ENCODE measurements at regions not wholly inside any gene's neighbourhood (a gene's known extent, or its start where the extent isn't known, plus 50 kb on each side); places are given as distances from the start of the nearest gene placed in this dataset.

GRCh38 chr2:4515871-4516761, 812.7 kb downstream of the DCDC2C start:
- DNase-seq = no peak

DNA sequence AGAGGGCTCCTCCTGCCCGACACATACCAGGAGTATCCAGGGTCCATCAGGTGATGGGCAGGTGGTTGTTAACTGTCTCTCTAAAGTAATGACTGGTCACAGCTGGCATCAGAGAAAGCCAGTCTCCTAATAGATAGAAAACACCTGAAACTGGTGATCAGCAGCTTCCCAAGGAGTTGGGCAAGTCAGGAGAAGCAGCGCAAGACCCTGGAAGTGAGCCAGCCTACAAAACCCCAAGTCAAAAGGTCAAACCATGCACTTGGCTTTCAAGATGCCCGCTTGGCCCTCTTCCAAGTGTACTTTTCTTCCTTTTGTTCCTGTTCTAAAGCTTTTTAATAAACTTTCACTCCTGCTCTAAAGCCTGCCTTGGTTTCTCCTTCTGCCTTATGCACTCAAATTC, 815.2 kb downstream of the DCDC2C start:
- peak; percentile 5 for DNase-seq

DNA sequence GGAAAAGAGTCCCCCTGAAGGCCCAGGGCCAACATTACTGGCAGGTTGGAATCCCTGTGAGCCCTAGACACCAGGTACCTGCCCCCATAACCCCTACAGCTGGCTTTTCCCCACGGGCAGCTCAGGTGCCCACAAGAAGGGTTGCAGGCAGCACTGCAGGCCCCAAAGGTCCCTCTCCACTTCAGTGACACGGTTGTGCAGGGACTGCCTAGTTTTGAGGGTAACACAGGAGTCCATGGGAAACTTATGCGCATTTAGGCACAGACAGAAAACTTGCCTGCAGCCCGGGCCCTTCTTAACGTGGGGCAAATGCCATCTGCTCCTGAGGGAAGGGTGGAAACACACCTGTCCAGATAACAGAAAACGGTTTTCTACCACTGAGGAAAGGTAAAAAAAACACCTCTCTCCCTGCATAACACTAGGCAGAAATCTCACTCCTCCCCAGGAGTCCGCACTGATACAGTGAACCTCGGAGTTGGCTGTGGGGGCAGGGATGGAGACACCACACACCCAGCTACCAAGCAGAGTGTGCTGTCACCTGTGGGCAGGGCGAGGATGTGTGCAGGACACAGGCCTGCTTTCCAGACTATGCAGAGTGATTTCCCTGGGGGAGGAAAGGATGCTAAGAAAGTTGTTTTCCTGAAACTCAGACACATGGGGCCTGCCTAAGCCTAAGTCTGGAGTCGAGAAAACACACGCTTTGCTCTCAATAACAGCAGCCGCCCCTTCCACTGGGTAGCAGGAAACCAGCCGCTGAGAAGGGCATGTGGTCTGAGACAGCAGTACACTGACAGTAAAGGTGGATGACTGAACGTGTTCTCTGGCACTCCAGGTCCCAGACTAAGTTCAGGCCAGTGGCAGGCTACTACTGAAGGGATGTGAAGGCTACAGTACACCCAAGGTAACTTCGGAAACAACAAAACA, 819.4 kb downstream of the DCDC2C start:
- no peak for DNase-seq

- DNase-seq = no peak
Measured at GRCh38 chr2:4527416-4527815, 824.0 kb downstream of the DCDC2C start.

GRCh38 chr2:4528246-4528645, 824.9 kb downstream of the DCDC2C start:
- no peak for DNase-seq

- DNase-seq = peak; percentile 5
Measured at GRCh38 chr2:4528773-4529172, 825.4 kb downstream of the DCDC2C start.

DNA sequence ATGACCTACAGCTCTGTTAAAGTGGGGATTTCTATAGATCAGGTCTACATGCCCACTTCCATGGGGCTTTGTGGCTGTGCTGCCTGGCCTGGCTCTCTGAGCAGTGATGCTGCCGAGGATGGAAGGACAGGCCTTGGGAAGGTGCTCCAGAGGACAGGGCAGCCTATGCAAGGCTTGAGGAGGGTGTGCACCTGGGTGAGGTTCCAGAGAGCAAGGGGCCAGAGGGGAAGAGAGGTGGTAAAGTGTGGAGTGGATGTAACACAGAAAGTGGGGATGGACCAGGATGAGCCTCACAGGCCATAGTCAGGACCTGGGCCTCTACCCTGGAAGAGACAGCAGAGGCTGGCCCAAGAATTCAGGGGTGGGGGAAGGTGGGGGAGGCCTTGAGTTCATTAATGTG, 826.4 kb downstream of the DCDC2C start:
- no peak for DNase-seq

- no peak for DNase-seq
Measured at GRCh38 chr2:4530231-4530630, 826.9 kb downstream of the DCDC2C start.

DNA sequence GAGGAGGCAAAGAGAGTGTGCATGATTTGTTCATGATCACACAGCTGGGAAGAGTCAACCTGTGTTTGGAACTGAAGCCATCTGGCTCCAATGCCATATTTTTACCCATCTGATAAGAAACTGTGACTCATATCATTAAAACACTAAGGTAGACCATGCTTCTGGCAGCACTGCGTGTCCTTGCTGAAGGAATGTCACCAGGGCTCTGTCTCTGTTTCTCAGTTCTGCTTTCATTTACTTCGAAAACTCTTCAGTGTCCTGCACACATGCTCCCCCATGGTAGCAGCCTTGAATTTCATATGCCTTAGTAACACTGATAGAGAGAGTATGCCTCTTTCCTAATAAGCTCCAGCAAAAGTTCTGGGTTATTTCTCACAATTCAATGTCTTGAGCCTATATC, 830.4 kb downstream of the DCDC2C start:
- DNase-seq = peak; percentile 4

- DNase-seq = no peak
Measured at GRCh38 chr2:4539121-4539520, 835.7 kb downstream of the DCDC2C start.

DNA sequence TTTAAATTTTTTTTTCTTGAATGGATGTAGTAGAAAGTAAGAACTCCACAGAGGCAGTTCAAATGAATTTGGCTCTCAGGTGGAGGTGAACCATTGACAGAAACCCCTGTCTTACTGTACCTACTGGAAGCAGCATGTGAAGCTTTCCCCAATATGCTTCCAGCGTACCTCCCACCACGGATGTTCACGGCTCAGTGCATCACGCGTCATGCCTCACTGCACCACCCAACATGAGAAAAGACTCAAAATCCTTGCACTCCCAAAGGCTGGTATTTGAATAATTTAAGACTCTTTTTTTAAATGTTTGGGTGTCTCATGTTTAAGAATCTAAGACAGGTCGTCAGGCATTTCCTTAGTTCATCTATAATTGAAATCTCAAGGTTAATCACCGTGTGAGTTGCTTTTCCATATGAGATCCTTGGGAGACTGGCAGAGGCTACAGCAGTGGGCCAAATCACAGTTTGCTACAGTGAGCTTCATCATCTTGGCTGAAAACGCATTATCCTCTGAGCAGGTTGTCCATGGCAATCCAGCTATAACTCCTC, 846.4 kb downstream of the DCDC2C start:
- DNase-seq = no peak

- no peak for DNase-seq
Measured at GRCh38 chr2:4551691-4552474, 848.5 kb downstream of the DCDC2C start.

DNA sequence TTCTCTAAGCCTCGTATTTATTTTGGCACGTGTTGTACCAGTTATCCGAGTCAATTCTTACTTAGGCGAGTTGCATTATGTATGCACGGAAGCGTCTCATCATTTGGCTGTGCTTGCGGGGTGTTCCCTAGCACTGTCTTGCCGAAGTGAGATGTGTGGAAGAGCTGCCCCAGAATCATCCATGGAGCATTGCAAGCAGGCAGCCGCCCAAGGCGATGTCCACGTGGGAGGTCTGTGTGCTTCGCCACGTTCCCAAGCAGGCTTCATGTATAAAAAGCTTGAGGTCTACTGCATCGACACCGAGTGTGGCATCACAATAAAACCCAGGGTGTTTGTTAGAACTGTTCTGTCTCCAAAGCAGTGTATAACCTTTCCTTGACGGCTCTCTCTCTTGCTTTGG, 849.9 kb downstream of the DCDC2C start:
- no peak for DNase-seq

GRCh38 chr2:4556135-4556896, 852.9 kb downstream of the DCDC2C start:
- DNase-seq = no peak

- DNase-seq = no peak
Measured at GRCh38 chr2:4561196-4561595, 857.8 kb downstream of the DCDC2C start.

GRCh38 chr2:4576075-4576474, 872.7 kb downstream of the DCDC2C start:
- DNase-seq = no peak

DNA sequence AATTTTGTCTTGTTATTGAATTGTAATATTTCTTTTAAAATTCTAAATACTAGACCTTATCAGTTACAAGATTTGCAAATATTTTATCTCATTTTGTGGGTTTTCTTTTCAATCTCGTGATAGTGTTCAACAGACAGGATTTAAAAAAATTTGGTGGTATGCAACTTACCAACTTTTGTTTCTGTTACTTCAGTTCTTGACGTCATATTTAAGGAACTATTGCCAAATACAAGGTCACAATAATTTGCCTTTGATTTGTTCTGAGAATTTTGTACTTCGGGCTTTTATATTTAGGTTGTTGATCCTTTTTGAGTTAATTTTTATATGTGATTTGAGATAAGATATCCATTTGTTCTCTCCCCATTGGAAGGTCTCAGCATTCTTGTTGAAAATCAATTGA, 876.6 kb downstream of the DCDC2C start:
- DNase-seq = no peak

GRCh38 chr2:4585057-4585635, 881.8 kb downstream of the DCDC2C start:
- DNase-seq = no peak

GRCh38 chr2:4588606-4589005, 885.2 kb downstream of the DCDC2C start:
- DNase-seq = no peak

DNA sequence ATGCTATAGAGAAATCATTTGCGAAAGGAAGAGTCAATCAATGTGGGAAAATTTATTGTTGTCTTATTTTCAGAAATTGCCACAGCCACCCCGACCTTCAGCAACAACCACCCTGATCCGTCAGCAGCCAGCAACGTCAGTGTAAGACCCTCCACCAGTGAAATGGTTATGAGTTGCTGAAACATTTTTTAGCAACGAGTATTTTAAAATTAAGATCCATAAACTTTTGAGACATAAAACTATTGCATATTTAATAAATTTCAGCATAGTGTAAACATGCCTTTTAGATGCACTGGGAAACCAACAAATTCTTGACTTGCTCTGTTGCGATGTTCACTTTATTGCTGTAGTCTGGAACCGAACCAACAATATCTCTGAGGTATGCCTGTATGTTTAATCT, 887.9 kb downstream of the DCDC2C start:
- DNase-seq = no peak

- no peak for DNase-seq
Measured at GRCh38 chr2:4597400-4597799, 894.0 kb downstream of the DCDC2C start.

- DNase-seq = no peak
Measured at GRCh38 chr2:4604767-4605166, 901.4 kb downstream of the DCDC2C start.
